ENCODE measurements at regions not wholly inside any gene's neighbourhood (a gene's known extent, or its start where the extent isn't known, plus 50 kb on each side); places are given as distances from the start of the nearest gene placed in this dataset.

- DNase-seq = no peak
- TF ChIP-seq, protein P1, sequence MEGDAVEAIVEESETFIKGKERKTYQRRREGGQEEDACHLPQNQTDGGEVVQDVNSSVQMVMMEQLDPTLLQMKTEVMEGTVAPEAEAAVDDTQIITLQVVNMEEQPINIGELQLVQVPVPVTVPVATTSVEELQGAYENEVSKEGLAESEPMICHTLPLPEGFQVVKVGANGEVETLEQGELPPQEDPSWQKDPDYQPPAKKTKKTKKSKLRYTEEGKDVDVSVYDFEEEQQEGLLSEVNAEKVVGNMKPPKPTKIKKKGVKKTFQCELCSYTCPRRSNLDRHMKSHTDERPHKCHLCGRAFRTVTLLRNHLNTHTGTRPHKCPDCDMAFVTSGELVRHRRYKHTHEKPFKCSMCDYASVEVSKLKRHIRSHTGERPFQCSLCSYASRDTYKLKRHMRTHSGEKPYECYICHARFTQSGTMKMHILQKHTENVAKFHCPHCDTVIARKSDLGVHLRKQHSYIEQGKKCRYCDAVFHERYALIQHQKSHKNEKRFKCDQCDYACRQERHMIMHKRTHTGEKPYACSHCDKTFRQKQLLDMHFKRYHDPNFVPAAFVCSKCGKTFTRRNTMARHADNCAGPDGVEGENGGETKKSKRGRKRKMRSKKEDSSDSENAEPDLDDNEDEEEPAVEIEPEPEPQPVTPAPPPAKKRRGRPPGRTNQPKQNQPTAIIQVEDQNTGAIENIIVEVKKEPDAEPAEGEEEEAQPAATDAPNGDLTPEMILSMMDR (IDR thresholded peaks at IDR 0.05; ENCODE audit: low read depth, low read length) = no peak
- H3K4me1 ChIP-seq = no peaks in the 10 kb centered on the region
- no peak overlapping the region for H3K4me3 ChIP-seq (ENCODE audit: low read depth, low read length)
- peaks cover 2% of the 10 kb centered on the region; the same call in 1 of the 2 replicates for H3K9me3 ChIP-seq
- H3K36me3 ChIP-seq = no peaks in the 10 kb centered on the region
- no peaks in the 10 kb centered on the region for H3K27me3 ChIP-seq
Measured at GRCh38 chr4:14117575-14118238, 490.2 kb upstream of the BOD1L1 start.

GRCh38 chr4:14124816-14125215, 497.3 kb upstream of the BOD1L1 start:
- H3K36me3 ChIP-seq = no peaks in the 10 kb centered on the region
- H3K4me3 ChIP-seq (ENCODE audit: low read depth, low read length) = no peak overlapping the region
- DNase-seq = no peak
- H3K27me3 ChIP-seq = no peaks in the 10 kb centered on the region
- H3K9me3 ChIP-seq = no peaks in the 10 kb centered on the region
- TF ChIP-seq, protein P1 (IDR thresholded peaks at IDR 0.05; ENCODE audit: low read depth, low read length) = no peak
- H3K4me1 ChIP-seq = no peaks in the 10 kb centered on the region

DNA sequence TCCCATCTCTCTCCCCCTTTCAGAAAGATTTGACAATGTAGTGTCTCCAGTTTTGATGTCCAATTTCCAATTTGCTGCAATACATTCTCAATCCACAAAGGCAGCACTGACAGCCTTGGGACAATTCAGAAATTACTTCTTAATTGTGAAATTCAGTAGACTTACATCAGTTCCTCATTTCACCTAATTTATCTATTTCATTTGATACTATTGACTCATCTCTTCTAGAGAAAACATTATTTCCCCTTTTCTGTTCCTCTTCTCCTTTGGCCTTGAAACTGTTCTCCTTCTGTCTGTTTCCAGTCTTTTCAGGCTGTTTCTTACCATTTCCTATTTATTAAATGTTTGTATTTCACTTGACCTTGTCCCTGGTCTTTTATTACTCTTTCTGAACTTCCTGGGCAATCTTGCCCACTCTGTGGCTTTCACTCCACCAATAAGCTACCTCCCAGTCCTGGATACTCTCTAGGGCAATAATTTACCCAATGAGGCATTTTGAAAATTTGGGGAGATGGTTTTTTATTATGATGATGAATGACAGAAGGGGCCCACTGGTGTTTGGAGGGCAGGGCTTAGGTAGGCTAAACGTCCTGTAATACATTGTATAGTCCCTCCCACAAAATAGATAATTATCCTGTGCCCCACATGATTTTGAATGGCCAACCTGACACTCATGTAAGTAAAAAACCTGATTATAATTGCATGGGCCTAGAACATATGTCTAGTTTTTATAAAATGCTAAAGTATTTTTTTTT, 498.0 kb upstream of the BOD1L1 start:
- no peaks in the 10 kb centered on the region for H3K36me3 ChIP-seq
- H3K4me3 ChIP-seq (ENCODE audit: low read depth, low read length) = no peak overlapping the region
- H3K9me3 ChIP-seq = no peaks in the 10 kb centered on the region
- no peaks in the 10 kb centered on the region for H3K4me1 ChIP-seq
- no peaks in the 10 kb centered on the region for H3K27me3 ChIP-seq
- DNase-seq = no peak
- TF ChIP-seq, protein P1 (IDR thresholded peaks at IDR 0.05; ENCODE audit: low read depth, low read length) = no peak

GRCh38 chr4:14130551-14130950, 503.0 kb upstream of the BOD1L1 start:
- H3K4me1 ChIP-seq = no peaks in the 10 kb centered on the region
- H3K36me3 ChIP-seq = no peaks in the 10 kb centered on the region
- no peak overlapping the region for H3K4me3 ChIP-seq (ENCODE audit: low read depth, low read length)
- TF ChIP-seq, protein P1 (IDR thresholded peaks at IDR 0.05; ENCODE audit: low read depth, low read length) = no peak
- no peak for DNase-seq
- H3K9me3 ChIP-seq = no peaks in the 10 kb centered on the region; the same call in 1 of the 2 replicates
- H3K27me3 ChIP-seq = no peaks in the 10 kb centered on the region

DNA sequence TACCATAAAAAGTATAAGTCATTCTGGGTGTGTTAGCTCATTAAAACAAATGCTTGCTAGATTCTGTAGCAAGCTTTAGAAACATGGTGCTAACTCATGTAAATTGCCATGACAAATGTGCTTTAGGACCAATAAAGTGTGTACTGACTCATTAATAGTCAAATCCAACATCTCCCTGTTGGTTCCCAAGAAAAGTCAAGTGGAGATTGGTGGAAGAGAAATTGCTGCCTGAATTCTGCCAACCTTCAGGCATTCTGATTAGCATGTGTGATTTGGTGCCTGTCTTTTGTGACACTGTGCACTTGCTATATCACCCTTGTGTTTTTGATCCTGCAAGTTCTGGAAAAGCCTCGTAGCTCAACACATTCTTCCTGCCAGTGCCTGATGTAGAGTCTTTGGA, 503.8 kb upstream of the BOD1L1 start:
- Histone ChIP-seq H3K27me3 (no peaks in the 10 kb centered on the region), H3K9me3 (no peaks in the 10 kb centered on the region; the same call in 1 of the 2 replicates), H3K36me3 (no peaks in the 10 kb centered on the region), H3K4me1 (no peaks in the 10 kb centered on the region), H3K4me3 (ENCODE audit: low read depth, low read length) (no peak overlapping the region)
- DNase-seq = no peak
- TF ChIP-seq, protein P1 (IDR thresholded peaks at IDR 0.05; ENCODE audit: low read depth, low read length) = no peak

GRCh38 chr4:14132301-14132700, 504.8 kb upstream of the BOD1L1 start:
- TF ChIP-seq, protein P1 (IDR thresholded peaks at IDR 0.05; ENCODE audit: low read depth, low read length) = no peak
- Histone ChIP-seq H3K4me1 (no peaks in the 10 kb centered on the region), H3K9me3 (no peaks in the 10 kb centered on the region; the same call in 1 of the 2 replicates), H3K4me3 (ENCODE audit: low read depth, low read length) (no peak overlapping the region), H3K36me3 (no peaks in the 10 kb centered on the region), H3K27me3 (no peaks in the 10 kb centered on the region)
- no peak for DNase-seq

Measured in BE2C (cell line).